ENCODE measurements at regions not wholly inside any gene's neighbourhood (a gene's known extent, or its start where the extent isn't known, plus 50 kb on each side); places are given as distances from the start of the nearest gene placed in this dataset.

GRCh38 chr5:159515197-159515596, 184.9 kb upstream of the IL12B start:
- TF ChIP-seq, protein P1, sequence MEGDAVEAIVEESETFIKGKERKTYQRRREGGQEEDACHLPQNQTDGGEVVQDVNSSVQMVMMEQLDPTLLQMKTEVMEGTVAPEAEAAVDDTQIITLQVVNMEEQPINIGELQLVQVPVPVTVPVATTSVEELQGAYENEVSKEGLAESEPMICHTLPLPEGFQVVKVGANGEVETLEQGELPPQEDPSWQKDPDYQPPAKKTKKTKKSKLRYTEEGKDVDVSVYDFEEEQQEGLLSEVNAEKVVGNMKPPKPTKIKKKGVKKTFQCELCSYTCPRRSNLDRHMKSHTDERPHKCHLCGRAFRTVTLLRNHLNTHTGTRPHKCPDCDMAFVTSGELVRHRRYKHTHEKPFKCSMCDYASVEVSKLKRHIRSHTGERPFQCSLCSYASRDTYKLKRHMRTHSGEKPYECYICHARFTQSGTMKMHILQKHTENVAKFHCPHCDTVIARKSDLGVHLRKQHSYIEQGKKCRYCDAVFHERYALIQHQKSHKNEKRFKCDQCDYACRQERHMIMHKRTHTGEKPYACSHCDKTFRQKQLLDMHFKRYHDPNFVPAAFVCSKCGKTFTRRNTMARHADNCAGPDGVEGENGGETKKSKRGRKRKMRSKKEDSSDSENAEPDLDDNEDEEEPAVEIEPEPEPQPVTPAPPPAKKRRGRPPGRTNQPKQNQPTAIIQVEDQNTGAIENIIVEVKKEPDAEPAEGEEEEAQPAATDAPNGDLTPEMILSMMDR (IDR thresholded peaks at IDR 0.05), result no peak
- TF ChIP-seq ZFX (IDR thresholded peaks at IDR 0.05; ENCODE audit: borderline replicate concordance), result no peak
